Stimulated activated CD4-positive, alpha-beta T cell treated with anti-CD3 and anti-CD28 coated beads, Interleukin-1b, Interleukin-23, amount 100 ng/mL, for 4 hours (primary cell): ENCODE measurements at regions not wholly inside any gene's neighbourhood (a gene's known extent, or its start where the extent isn't known, plus 50 kb on each side); places are given as distances from the start of the nearest gene placed in this dataset.

Source experiments
- DNase-seq, 2 donors: peaks; one replicate each; pipeline ENCODE4 v3.0.0-alpha.2; 2020; ENCODE audit warnings: low read depth in 2 of 2

DNA sequence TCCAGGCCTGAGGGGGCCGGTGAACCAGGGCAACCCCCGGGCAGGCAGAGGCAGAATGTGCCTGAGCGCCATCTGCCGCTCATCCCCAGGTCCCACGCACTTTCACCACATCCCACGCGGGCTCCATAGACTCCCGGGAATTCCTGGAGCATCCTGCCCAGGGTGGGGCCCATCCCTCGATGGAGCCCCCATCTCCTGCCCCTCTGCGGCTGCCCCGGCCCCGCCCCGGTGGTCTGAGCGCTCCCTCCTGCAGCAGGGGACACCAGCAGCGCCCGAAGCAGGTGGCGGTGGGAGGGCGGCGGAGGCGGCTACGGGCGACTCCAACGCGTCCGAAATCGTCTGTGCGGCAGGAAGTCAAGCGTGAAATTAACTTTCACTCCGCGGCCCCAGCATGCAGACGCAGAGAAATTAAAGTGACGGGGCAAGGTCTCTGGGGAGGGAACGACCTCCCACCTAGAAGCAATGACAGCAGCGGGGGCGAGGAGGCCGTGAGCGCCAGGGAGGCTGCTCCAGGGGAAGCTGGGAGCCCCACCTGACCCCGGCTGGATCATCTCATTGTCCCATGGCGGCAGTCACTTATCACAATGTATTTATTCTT lies 122.2 kb downstream of the NCOR2 start:
- DNase-seq = no peak

DNA sequence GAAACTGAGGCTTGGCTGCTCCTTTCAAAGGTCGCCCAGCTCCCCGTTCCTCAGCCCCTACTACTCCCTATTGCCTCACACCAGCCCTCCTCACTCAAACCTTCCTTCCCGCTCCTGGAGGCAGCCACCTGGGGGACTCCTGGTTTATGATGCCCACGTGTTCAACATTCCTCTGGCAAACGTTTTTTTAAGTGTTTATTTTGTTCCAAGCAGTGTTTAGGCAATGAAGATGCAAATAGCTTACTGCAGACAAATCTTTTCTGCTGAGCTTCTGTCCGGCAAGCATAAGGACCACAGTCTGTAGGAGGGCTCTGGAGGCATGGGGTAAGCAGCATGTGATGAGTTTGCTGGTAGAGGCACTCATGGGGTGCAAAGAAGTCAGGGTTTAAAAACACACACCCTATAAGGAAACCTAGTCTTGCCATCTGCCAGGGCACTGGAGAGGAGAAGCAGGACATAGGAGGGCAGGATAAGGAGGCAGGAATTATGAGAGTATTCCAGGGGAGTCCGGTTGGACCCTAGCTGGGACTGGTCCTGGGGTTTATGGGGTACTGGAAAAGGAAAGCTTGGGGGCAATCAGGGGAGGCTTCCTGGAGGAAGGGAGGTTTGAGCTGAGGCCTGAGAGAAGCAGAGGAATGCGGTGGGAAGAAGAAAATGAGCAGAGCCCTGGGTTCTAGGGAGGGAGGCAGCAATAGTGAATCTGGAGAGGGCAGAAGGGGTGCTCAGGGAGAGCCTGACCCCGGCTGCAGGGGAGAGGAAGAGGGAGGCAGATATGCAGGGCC lies 123.3 kb downstream of the NCOR2 start:
- DNase-seq = no peak

DNA sequence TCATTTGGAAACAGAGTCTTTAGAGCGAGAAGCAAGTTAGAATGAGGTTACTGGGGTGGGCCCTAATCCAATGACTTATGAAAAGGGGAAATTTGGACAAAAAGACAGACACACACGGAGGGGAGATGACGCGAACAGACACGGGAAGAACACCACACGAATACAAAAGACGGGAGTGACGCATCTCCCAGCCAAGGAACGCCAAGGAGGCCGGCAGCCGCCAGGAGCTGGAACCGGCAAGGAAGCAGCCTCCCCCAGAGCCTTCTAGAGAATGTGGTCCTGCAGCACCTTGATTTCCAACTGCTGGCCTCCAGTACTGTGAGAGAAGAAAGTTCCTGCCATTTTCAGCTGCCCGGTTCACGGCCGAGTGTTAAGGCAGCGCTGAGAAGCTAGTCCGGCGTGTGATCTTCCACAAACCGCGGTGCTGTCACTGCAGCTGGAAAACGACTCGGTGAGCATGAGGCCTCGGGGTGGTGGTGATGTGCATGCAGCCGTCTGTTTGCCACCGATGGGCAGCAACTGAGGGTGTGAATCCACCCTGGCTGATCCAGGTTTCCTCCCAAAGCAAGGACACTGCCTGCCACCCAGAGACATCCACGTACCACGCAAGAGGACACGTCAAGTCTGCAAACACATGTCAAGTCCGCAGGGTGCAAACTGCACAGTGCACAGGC lies 124.5 kb downstream of the NCOR2 start:
- no peak for DNase-seq

DNA sequence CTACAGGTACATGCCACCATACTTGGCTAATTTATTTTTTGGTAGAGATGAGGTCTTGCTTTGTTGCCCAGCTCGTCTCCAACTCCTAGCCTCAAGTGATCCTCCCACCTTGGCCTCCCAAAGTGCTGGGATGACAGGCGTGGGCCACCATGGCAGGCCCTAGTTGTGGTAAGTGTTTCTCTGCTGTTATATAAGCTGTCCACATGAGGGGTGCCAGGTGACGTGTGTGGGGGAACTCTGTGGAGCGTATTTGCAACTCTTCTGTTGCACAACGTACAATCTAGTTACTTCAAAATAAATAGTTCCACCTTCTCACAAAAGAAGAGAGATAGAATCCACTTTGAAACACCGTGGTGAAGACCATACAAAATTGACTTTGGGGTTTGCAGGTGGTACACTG lies 125.1 kb downstream of the NCOR2 start:
- no peak for DNase-seq

DNA sequence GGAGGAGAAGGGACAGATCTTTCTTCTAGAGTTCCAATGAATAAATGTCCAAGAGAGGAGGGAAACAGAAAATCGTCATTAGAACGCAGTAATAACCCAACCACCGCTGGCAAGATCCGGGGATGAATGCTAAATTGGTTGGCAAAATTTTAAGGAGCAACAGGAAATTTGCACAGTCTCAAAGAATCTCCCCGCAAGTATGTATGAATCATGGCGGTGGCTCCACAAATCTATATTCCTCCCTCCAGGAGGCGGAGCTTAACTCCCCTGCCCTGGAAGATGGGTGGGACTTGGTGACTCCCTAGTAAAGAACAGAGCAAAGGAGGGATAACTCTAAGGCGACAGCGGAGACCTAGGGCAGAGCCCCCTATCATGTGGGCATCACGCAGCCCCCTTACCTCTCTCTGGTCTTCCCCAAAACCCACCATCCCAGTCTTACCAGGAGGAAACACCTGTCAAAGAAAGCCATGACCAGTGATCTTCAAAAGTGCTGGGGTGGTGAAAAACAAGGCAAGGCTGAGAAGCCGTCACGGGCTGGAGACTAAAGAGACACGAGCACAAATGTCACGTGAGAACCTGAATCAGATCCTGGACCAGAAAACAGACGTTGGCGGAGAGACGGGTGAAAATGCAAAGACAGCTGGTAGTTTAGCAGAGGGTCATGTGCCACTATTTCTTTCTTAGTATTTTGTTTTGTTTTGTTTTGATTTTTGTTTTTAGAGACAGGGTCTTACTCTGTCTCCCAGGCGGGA lies 125.8 kb downstream of the NCOR2 start:
- DNase-seq = no peak

DNA sequence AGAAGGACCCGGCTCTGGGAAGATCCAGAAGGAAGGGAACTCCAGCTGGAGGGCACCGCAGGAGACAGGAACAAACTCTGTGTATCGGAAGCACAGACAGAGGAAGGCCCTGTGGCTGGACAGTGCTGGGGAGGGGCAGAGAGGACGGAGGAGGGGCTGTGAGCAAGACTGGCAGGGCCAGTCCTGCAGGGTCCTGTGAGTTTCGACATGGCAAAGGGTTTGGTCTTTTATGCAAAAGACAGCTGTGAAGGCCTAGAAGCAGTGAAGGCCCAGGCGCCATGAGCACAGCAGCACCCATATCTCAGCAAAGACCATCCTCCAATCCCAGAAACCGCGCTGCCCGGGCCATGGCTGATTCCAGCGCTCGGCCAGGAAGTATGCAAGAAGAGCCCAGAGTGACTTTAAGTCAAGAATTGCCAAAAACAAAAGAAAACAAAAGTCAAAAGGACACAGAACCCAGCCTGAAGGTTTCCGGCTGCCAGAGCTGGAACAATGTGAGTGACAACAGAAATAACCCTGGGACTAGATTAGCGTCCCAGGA lies 126.5 kb downstream of the NCOR2 start:
- DNase-seq = no peak

DNA sequence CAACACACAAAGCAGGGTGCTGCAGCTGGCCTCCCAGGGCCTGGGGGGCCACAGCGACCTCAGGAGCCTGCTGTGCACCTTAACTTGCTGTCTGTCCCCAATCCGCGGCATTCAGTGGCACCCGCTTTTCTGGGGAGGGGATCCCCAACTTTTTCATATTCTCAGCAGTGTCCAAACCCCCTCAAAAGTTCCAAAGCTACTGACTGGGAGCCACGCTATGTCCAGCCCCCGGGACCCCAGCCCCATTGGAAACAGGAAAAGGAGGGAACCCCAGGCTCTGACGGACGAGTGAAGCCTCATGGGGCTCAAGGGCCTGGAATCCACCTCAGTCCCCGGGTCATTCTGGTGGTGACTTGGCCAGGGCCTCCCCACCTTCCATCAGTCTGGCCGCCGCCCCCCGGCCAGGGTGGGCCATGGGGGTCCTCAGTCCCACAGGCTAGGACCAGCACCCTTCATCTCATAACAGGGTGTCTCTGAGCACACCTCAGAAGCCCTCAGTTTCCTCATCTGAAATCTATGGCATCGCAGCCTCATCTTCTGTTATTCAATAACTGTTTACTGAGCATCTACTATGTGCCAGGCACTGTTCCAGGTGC lies 127.3 kb downstream of the NCOR2 start:
- no peak for DNase-seq

DNA sequence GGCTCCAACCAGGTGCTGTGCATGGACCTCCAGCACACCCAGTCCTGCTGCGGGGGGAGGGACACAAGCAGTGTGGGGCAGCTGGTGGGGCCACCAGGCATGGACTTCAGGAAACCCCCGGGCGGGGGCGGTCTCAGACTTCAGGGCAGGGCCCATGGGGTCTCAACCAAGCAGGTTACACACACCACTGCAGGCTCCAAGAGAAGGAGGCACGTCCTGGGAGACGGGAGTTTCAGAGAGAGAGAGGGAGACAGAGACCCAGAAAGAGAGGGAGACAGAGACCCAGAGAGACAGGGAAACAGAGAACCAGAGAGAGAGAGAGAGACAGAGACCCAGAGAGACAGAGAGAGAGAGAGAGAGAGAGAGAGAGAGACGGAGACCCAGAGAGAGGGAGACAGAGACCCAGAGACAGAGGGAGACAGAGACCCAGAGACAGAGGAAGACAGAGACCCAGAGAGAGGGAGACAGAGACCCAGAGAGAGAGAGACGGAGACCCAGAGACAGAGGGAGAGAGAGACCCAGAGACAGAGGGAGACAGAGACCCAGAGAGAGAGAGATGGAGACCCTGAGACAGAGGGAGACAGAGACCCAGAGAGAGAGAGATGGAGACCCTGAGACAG lies 128.9 kb downstream of the NCOR2 start:
- no peak for DNase-seq

DNA sequence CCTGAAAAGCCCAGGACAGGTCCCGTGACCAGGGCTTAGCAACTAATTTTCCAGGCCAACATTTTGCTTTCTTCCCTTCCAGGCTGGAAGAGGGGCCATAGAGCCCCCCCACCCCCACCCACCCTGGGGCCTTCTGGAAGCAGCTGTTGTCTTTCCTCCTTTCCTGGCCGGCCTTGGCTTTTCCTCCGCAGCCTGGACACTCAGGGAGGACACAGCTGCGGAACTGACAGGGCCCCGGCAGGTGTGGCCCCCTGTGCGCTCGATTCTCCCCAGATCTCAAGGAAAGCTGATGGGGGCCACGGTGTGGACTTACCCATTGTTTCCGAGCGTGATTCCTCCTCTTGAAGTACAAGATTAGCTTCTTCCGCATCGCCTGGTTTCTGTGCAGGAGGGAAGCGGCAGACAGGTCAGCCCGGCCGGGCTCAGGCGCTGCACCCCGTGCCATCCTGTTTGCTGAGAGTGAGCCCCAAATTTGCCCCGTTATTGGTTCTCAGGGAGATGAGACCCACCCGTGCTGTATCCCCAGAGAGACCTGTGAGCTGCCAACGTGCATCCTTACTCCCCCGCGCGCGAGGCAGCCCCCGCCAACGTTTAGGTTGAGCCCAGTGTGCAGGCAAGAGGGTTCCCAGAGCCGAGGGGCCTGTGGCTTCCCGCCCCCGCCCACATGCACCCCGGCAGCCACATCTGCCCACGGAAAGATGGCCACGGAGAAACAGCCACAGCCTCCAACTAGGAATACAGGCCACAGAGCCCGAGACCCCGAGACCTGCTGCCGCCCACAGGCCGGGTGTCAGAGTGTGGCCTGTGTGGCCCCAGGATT lies 129.6 kb downstream of the NCOR2 start:
- no peak for DNase-seq

DNA sequence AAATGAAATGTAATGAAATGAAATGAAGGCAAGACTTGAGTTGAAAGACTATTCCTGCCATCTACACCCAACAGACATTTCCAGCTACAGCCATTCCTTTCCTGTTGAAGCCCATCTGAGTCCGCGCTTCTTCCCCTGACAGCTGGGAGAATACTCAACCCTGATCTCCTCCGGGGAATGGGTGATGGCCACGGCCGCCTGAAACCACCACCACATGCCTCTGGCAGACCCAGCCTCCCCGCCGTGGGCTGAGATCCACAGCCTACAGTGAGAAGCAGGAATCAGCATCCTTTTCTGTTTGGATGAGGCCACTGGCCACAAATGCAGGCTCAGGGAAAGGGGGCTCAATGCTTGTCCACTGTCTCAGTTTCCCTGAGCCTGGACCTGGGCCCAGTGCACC lies 130.3 kb downstream of the NCOR2 start:
- DNase-seq = no peak

DNA sequence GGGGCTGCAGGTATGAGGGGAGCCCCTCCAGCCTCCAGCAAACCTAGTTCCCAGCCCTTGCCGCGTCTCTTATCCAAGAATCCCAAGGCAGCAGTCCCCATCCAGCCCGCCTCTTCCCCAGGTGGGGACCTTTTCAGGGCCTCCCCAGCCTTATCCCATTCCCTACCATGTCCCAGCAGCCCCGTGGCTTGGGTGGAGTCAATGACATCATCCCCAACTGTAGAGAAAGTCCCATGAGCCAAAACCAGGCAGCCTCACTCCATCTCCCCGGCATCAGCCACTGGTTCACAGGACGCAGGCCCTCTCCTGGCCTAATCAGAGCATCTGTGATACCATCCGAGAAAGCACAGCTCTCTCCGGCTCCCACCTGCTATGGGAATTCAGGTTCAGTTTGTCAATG lies 131.0 kb downstream of the NCOR2 start:
- DNase-seq = no peak

DNA sequence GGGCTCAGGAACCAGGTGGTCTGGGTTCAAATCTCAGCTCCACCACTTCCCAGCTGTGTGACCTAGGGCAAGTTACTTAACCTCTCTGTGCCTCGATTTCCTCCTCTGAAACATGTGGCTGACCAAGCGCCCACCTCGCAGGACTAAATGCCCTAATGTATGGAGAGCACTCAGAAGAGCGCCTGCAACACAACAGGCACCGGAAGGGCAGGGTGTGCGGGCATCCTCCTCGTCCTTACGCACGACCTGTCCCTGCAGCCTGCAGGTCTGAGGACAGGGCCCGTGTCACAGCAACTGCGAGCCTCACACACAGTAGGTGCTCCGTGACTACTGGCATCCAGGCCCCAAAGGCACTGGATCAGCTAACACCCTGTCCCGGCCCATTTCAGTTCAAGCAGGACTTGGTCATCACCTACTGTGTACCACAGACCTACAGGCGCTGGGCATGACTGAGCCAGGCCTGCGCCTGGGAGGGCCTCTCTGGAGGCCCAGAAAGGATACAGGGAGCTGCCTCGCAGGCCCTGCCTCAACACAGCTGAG lies 131.5 kb downstream of the NCOR2 start:
- DNase-seq = no peak

DNA sequence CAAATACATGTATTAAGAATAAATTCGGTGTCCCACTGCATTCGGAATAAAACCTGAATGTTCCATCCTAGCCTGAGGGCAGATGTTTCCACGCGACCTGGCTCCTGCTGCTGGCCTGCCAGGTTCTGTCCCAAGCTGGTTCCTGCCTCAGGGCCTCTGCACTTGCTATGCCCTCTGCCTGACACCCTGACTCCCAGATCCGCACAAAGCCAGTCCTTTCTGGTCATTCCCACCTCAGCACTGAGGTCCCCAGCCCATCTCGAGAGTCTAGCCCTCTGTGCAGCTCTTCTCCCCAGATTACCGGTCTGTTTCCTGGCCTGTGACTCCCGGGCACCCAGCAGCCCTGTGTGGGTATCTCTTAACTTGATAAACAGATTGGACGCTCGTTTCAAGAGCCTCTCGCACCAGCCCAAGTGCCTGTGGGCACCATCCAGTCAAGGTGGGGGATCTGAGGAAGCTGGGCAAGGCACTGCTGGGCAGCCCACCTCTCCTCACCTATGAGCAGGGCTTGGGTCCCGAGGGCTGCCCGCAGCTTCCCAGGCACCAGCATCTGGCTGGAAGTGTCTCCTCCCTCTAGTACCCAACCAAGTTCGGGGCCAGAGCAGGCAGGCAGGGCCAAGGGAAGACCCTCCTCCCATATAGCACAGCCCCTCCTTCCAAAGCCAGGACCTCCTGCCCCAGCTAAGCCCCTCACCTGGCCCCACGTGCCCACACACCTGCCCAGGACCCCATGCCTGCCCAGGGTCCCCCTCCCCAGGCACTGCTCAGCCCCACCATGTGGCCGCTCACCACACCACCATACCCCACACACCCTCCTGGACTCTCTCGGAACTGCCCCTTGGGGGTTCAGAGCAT lies 132.2 kb downstream of the NCOR2 start:
- DNase-seq = no peak

DNA sequence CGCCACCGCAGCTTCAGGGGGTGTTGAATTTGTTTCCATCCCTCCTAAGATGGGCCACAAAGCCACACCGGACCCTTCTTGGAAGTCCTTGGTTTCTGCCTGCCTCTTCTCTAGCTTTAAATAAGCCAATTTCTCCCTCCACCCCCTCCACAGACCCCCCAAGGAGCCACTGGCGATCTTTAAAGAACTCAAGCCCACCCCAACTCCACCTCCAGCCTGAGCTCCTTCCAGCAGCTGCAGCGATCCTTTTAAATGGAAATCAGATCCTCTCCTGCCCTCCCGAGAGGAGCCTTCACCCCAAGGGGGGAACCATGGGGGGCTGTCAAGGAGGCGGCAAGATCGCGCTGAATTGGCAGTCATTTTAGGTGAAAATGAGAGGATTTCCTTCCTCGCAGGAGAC lies 133.1 kb downstream of the NCOR2 start:
- no peak for DNase-seq

DNA sequence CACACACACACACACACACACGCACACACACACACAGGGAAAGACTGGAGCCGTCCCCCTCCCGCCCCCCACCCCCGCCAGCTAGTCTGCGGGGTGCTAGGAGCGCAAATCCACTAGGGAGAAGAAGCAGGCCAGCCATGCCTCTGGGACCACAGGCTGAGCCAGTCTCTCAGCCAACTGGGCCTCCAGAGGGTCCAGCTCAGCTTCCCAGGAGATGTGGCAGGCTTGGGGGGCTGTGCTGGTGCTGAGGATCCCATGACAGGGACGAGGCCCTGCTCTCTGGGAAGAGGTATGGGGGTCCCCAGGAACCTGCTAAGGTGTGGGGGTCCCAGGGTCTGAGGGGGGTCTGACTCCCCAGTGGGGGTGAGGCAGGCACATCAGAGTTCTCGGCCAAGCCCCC lies 133.5 kb downstream of the NCOR2 start:
- DNase-seq = no peak

DNA sequence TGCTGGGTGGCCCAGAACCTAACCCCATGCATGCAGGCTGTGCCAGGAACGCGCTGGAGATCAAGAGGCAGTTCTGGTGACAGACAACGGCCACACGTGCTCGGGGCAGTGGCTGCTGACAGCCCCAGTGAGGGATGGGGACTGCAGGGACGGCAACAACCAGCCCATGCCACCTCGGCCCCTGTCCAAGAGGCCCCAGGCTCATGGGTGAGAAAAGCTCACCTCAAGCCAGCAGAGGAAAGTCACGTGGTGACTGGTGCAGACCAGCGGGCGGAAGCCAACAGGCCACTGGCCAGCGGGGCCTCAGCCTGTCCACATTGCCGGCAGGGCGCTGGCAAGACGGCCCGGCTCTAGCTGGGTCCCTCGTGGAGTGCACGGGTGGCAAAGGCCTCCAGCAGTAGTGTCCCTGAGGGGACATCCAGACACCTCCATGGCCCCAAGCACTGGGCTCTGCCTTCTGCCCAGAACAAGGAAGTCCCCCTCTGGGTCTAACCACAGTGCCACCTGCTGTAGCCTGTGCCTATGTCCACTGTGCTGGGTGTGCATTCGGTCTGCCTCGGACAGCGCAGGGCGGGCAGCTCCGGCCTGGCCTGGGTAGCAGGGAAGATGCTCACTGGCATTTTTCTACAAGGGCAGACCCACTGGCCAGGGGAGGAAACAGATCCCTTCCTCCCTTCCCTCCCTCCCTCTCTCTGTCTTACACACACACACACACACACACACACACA lies 134.1 kb downstream of the NCOR2 start:
- DNase-seq = no peak

DNA sequence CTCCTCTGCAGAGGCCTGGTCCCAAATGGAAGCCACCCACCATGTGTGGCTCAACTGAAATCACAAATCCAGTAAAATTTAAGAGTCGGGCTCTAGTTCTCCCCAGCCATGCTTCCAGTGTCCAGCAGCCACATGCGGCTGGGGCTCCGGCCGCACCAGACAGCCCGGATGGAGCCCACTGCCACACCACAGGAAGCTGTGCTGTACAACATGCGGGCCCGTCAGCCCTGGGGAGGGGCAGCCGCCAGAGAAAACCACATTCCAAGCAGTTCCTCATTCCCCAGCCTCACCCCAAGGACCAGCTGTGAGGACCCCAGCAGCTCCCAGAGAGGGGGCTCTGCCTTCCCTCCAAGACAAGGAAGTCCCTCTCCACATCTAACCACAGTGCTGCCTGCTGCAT lies 135.0 kb downstream of the NCOR2 start:
- no peak for DNase-seq

DNA sequence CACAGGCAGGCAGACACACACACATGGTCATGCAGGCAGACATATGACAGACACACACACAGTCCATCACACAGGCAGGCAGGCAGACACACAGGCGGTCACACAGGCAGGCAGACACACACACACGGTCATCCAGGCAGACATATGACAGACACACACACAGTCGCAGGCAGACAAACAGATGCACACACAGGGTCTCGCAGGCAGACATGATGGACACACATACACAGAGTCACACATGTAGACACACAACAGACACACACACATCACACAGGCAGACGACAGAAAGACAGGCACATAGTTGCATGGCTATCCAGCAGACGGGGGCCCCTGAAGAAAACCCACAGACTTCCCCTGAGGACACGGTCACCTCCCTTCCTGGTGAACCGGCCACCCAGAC lies 135.4 kb downstream of the NCOR2 start:
- no peak for DNase-seq

DNA sequence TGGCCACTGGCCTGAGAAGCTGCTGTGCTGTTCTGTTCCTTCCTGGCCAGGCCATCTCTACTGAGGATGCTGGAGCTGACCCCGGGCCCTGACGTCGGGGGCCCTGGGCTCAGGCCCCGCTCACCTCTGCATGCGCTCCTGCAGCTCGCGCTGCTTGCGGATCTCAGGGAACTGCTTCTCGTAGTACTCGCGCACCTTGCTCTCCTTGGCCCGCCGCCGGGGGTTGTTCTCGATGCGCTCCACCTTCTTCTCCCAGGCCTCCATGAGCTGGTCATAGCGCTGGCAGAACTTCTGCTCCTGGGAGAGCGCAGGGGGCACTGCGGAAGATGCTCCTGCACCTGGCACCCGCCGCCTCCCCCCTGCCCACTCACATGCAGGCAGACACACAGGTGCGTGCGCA lies 135.6 kb downstream of the RFLNA start:
- DNase-seq = no peak
